H1 (cell line): ENCODE measurements at regions not wholly inside any gene's neighbourhood (a gene's known extent, or its start where the extent isn't known, plus 50 kb on each side); places are given as distances from the start of the nearest gene placed in this dataset.

Experiments used
- CTCF ChIA-PET: fragments of 300-600 bp; sonication (Branson Sonifier 250); formaldehyde crosslinking; loops from one replicate; lab custom pipeline; 2021; ENCODE audit not compliant: partially characterized antibody; lab: Charles Lee
- POLR2A ChIA-PET: fragments of 300-600 bp; sonication (Branson Sonifier 250); formaldehyde crosslinking; loops from one replicate; lab custom pipeline; 2021; ENCODE audit warnings: inconsistent platforms; ENCODE audit not compliant: partially characterized antibody; lab: Charles Lee
- DNase-seq, 2 experiments: peaks; one replicate each; pipeline versions ENCODE4 v3.0.0 to v3.0.0-alpha.2; 2010 to 2022; ENCODE audit warnings: low spot score in 2 of 2, low read depth in 1 of 2, mixed read lengths in 1 of 2
- FAIRE-seq: peaks from 2 replicates; lab custom pipeline; 2011; peaks lifted over from hg19 to GRCh38; lab: Jason Lieb, UNC
- H2AFZ ChIP-seq: 2 replicates; pipeline ENCODE4 v1.8.1; 2012; ENCODE audit warnings: low read length, inconsistent platforms
- H2AK5ac ChIP-seq: 2 replicates; pipeline ENCODE4 v1.6.1; 2013; ENCODE audit warnings: low read depth, low read length
- H2BK120ac ChIP-seq: replicated peaks from 2 replicates; pipeline ENCODE3; 2013; ENCODE audit warnings: low read depth, low read length, inconsistent platforms
- H2BK12ac ChIP-seq: 2 replicates; pipeline ENCODE4 v1.6.1; 2013; ENCODE audit warnings: low read depth, low read length
- H2BK15ac ChIP-seq: 2 replicates; pipeline ENCODE4 v1.6.1; 2013; ENCODE audit warnings: low read length
- H2BK20ac ChIP-seq: 2 replicates; pipeline ENCODE4 v1.6.1; 2013; ENCODE audit warnings: low read length
- H2BK5ac ChIP-seq: 2 replicates; pipeline ENCODE4 v1.6.1; 2013; ENCODE audit warnings: low read depth, low read length
- H3K14ac ChIP-seq: 2 replicates; pipeline ENCODE4 v1.6.1; 2013; ENCODE audit warnings: inconsistent platforms; ENCODE audit not compliant: insufficient read length
- H3K18ac ChIP-seq: 2 replicates; pipeline ENCODE4 v1.6.1; 2013; ENCODE audit warnings: low read length; ENCODE audit errors: extremely low read depth
- H3K23ac ChIP-seq: 2 replicates; pipeline ENCODE4 v1.6.1; 2013; ENCODE audit warnings: inconsistent platforms; ENCODE audit not compliant: insufficient read length
- H3K23me2 ChIP-seq: 2 replicates; pipeline ENCODE4 v1.6.1; 2013; ENCODE audit warnings: low read depth, low read length
- H3K27ac ChIP-seq: 2 replicates; pipeline ENCODE4 v1.6.1; 2011; ENCODE audit warnings: low read depth, low read length, inconsistent platforms
- H3K27me3 ChIP-seq, 4 experiments: replicated peaks in 1 of 4; 1 replicate in 1 of 4; 2 replicates in 3 of 4; pipeline versions ENCODE4 v1.6.1 to v1.8.1; 2011 to 2013; ENCODE audit warnings: low read length in 3 of 4, mild to moderate bottlenecking in 3 of 4, inconsistent platforms in 2 of 4, mixed read lengths in 2 of 4, moderate library complexity in 1 of 4; ENCODE audit not compliant: control insufficient read depth in 3 of 4, insufficient read depth in 3 of 4; ENCODE audit errors: extremely low read depth in 1 of 4
- H3K36me3 ChIP-seq, 4 experiments: 2 replicates each; pipeline versions ENCODE4 v1.6.1 to v1.8.1; 2011 to 2013; ENCODE audit warnings: mild to moderate bottlenecking in 4 of 4, low read length in 3 of 4, moderate library complexity in 2 of 4, control low read depth in 1 of 4, inconsistent platforms in 1 of 4; ENCODE audit not compliant: insufficient read depth in 4 of 4, control insufficient read depth in 2 of 4
- H3K4ac ChIP-seq: replicated peaks from 2 replicates; pipeline ENCODE3; 2013; ENCODE audit warnings: low read length, low read depth, mixed read lengths, inconsistent platforms; ENCODE audit not compliant: insufficient read length
- H3K4me1 ChIP-seq, 4 experiments: replicated peaks in 1 of 4; 1 replicate in 1 of 4; 2 replicates in 3 of 4; pipeline versions ENCODE4 v1.6.1 to v1.8.1; 2011 to 2013; ENCODE audit warnings: low read length in 3 of 4, inconsistent platforms in 2 of 4, mixed read lengths in 1 of 4; ENCODE audit not compliant: insufficient read depth in 4 of 4, control insufficient read depth in 3 of 4
- H3K4me2 ChIP-seq, 2 experiments: 2 replicates each; pipeline versions ENCODE4 v1.6.1 to v1.8.1; 2011 to 2013; ENCODE audit warnings: low read depth in 2 of 2, low read length in 2 of 2, control low read depth in 1 of 2, inconsistent platforms in 1 of 2, mild to moderate bottlenecking in 1 of 2; ENCODE audit not compliant: insufficient read depth in 1 of 2
- H3K4me3 ChIP-seq, 4 experiments: fragments of 200-600, 300-600 bp in 1 of 4; sonication (generic), shearing (Covaris generic), sonication (Bioruptor Twin) in 1 of 4; 2 replicates each; pipeline versions ENCODE4 v1.5.1 to v1.8.1; 2011 to 2016; ENCODE audit warnings: low read length in 4 of 4, low read depth in 3 of 4, control low read depth in 2 of 4, inconsistent platforms in 2 of 4, mild to moderate bottlenecking in 2 of 4, mixed read lengths in 1 of 4, moderate library complexity in 1 of 4; ENCODE audit not compliant: insufficient read depth in 2 of 4; ENCODE audit errors: extremely low read depth in 1 of 4
- H3K56ac ChIP-seq: replicated peaks from 2 replicates; pipeline ENCODE3; 2013; ENCODE audit warnings: low read depth, mild to moderate bottlenecking, mixed read lengths, low read length, inconsistent platforms; ENCODE audit not compliant: insufficient read length
- H3K79me1 ChIP-seq: 2 replicates; pipeline ENCODE4 v1.6.1; 2013; ENCODE audit warnings: low read depth, low read length, control low read depth
- H3K79me2 ChIP-seq, 2 experiments: 2 replicates each; pipeline versions ENCODE4 v1.6.1 to v1.8.1; 2012 to 2013; ENCODE audit warnings: low read length in 2 of 2, mild to moderate bottlenecking in 2 of 2, inconsistent platforms in 1 of 2; ENCODE audit not compliant: insufficient read depth in 2 of 2, control insufficient read depth in 1 of 2
- H3K9ac ChIP-seq, 4 experiments: replicated peaks in 1 of 4; 1 replicate in 1 of 4; 2 replicates in 3 of 4; pipeline versions ENCODE4 v1.6.1 to v1.8.1; 2011 to 2013; ENCODE audit warnings: low read depth in 3 of 4, low read length in 3 of 4, control low read depth in 2 of 4, mild to moderate bottlenecking in 2 of 4, moderate library complexity in 2 of 4, inconsistent platforms in 1 of 4; ENCODE audit errors: extremely low read depth in 1 of 4
- H3K9me3 ChIP-seq, 2 experiments: 2 replicates each; pipeline versions ENCODE4 v1.6.1 to v1.8.1; 2012 to 2013; ENCODE audit warnings: mild to moderate bottlenecking in 2 of 2, moderate library complexity in 2 of 2, control low read depth in 1 of 2, inconsistent platforms in 1 of 2, low read depth in 1 of 2, low read length in 1 of 2, mixed read lengths in 1 of 2; ENCODE audit not compliant: insufficient read depth in 2 of 2
- H4K20me1 ChIP-seq, 2 experiments: replicated peaks in 1 of 2; 2 replicates each; pipeline versions ENCODE3 to v1.8.1; 2011 to 2013; ENCODE audit warnings: inconsistent platforms in 2 of 2, low read length in 2 of 2, mild to moderate bottlenecking in 1 of 2; ENCODE audit not compliant: insufficient read depth in 2 of 2, control insufficient read depth in 1 of 2
- H4K5ac ChIP-seq: 2 replicates; pipeline ENCODE4 v1.6.1; 2013; ENCODE audit warnings: low read length, low read depth, mixed read lengths, inconsistent platforms; ENCODE audit not compliant: insufficient read length
- H4K8ac ChIP-seq: 2 replicates; pipeline ENCODE4 v1.8.0; 2013; ENCODE audit warnings: mild to moderate bottlenecking, moderate library complexity, low read length, inconsistent platforms; ENCODE audit not compliant: insufficient read depth; ENCODE audit errors: extremely low read depth
- H4K91ac ChIP-seq: replicated peaks from 2 replicates; pipeline ENCODE3; 2013; ENCODE audit warnings: low read length, mixed read lengths, inconsistent platforms; ENCODE audit not compliant: insufficient read length
- CHD1 ChIP-seq: IDR thresholded peaks from 2 replicates; pipeline ENCODE4 v1.6.1; 2012; ENCODE audit warnings: low read depth, low read length, improper control_type of control experiment
- HDAC2 ChIP-seq, 2 experiments: fragments of 300-600 bp in 1 of 2; sonication (generic) in 1 of 2; IDR thresholded peaks; 2 replicates each; pipeline ENCODE4 v1.6.1; 2011 to 2012; ENCODE audit warnings: low read depth in 2 of 2, low read length in 2 of 2, mild to moderate bottlenecking in 2 of 2, moderate library complexity in 2 of 2, borderline replicate concordance in 1 of 2, inconsistent platforms in 1 of 2
- RAD21 ChIP-seq, 2 experiments: IDR thresholded peaks in 1 of 2; conservative IDR thresholded peaks in 1 of 2; 2 replicates each; pipeline ENCODE4 v1.6.1; 2011; ENCODE audit warnings: low read depth in 2 of 2, low read length in 2 of 2, improper control_type of control experiment in 1 of 2, inconsistent platforms in 1 of 2, mild to moderate bottlenecking in 1 of 2, moderate library complexity in 1 of 2
- TCF12 ChIP-seq: IDR thresholded peaks from 2 replicates; pipeline ENCODE4 v1.6.1; 2011; ENCODE audit warnings: low read depth, mild to moderate bottlenecking, low read length
- WGBS, 2 experiments: shearing (Covaris generic) in 1 of 2; methylation state at CpG; one replicate each; pipeline versions ENCODE4 v1.1.6 to v1.1.7; 2013 to 2015; ENCODE audit warnings: low lambda C conversion rate in 2 of 2, mixed read lengths in 2 of 2, inconsistent platforms in 1 of 2, low coverage in 1 of 2, missing lambda C conversion rate in 1 of 2; ENCODE audit not compliant: insufficient replicate concordance in 2 of 2, insufficient coverage in 1 of 2, insufficient read length in 1 of 2; ENCODE audit errors: extremely low coverage in 1 of 2, missing lambda C conversion rate in 1 of 2; 5-methylcytosine and 5-hydroxymethylcytosine counted together

- peaks cover 0 to 6% (median 5%) of the 10 kb centered on the region in 4 experiments; a peak in 5 of 7 replicates for H3K4me1 ChIP-seq
- no peak overlapping the region for H2BK15ac ChIP-seq
- no peak overlapping the region for H3K9ac ChIP-seq
- no peaks in the 10 kb centered on the region for H3K79me1 ChIP-seq
- H4K20me1 ChIP-seq = no peaks in the 10 kb centered on the region
- ChIA-PET POLR2A (no interaction called here), CTCF (interaction anchor here (1.0 to 2.5 kb wide), 3 partner anchors 22 to 84 kb away, joined by 3 to 6 read pairs (median 3); no protein-coding TSS in a partner anchor)
- DNase-seq (no peak), FAIRE-seq (no peak)
- H2AK5ac ChIP-seq = no peak overlapping the region
- H3K23me2 ChIP-seq = no peaks in the 10 kb centered on the region
- no peaks in the 10 kb centered on the region for H3K27me3 ChIP-seq
- no peaks in the 10 kb centered on the region for H3K79me2 ChIP-seq
- no peaks in the 10 kb centered on the region; a peak in 1 of 4 replicates for H3K9me3 ChIP-seq
- H2AFZ ChIP-seq = no peak overlapping the region
- no peak overlapping the region for H2BK120ac ChIP-seq
- H3K4ac ChIP-seq = no peak overlapping the region
- WGBS, 2 experiments = 90% methylated on average over 26 of the region's 26 CpGs; no CpG with 5 or more reads in 1 of the 2 experiments
- H3K14ac ChIP-seq = no peak overlapping the region
- no peak overlapping the region for H3K56ac ChIP-seq
- TF ChIP-seq HDAC2 (IDR thresholded peaks at IDR 0.05; ENCODE audit: borderline replicate concordance in 1 of 2, low read depth in 2 of 2, low read length in 2 of 2) (no peak), RAD21 (IDR thresholded peaks at IDR 0.05 in 1 of 2, conservative IDR thresholded peaks at IDR 0.05 in 1 of 2; ENCODE audit: low read depth in 2 of 2, low read length in 2 of 2) (peak in 1 of 2 experiments; percentile 36; a peak in 3 of 4 replicates), TCF12 (no peak), CHD1 (no peak)
- no peak overlapping the region for H3K27ac ChIP-seq
- no peak overlapping the region for H3K4me3 ChIP-seq
- no peak overlapping the region for H2BK20ac ChIP-seq
- H3K18ac ChIP-seq = no peak overlapping the region
- H2BK12ac ChIP-seq = no peak overlapping the region
- no peak overlapping the region for H3K4me2 ChIP-seq
- no peak overlapping the region for H4K8ac ChIP-seq
- H3K36me3 ChIP-seq = no peaks in the 10 kb centered on the region
- H3K23ac ChIP-seq = no peak overlapping the region
- no peak overlapping the region for H4K91ac ChIP-seq
- no peak overlapping the region for H2BK5ac ChIP-seq
- no peak overlapping the region for H4K5ac ChIP-seq
These were observed 145.2 kb upstream of the PFKP start for GRCh38 chr10:2921956-2922680.
